ENCODE measurements at regions not wholly inside any gene's neighbourhood (a gene's known extent, or its start where the extent isn't known, plus 50 kb on each side); places are given as distances from the start of the nearest gene placed in this dataset.
"Not testable (repeated sequence)": the region's sequence is repeated elsewhere in the genome, so short reads cannot be mapped to it uniquely, and the experiment has no call there.

DNA sequence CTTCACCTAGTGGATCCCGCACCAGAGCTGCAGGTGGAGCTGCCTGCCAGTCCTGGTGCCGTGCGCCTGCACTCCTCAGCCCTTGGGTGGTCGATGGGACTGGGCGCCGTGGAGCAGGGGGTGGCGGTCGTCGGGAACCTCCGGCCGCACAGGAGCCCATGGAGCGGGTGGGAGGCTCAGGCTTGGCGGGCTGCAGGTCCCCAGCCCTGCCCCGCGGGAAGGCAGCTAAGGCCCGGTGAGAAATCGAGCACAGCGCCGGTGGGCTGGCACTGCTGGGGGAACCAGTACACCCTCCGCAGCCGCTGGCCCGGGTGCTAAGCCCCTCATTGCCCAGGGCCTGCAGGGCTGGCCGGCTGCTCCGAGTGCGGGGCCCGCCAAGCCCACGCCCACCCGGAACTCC, 253.2 kb downstream of the MTERF1 start:
- TF ChIP-seq, protein P1, sequence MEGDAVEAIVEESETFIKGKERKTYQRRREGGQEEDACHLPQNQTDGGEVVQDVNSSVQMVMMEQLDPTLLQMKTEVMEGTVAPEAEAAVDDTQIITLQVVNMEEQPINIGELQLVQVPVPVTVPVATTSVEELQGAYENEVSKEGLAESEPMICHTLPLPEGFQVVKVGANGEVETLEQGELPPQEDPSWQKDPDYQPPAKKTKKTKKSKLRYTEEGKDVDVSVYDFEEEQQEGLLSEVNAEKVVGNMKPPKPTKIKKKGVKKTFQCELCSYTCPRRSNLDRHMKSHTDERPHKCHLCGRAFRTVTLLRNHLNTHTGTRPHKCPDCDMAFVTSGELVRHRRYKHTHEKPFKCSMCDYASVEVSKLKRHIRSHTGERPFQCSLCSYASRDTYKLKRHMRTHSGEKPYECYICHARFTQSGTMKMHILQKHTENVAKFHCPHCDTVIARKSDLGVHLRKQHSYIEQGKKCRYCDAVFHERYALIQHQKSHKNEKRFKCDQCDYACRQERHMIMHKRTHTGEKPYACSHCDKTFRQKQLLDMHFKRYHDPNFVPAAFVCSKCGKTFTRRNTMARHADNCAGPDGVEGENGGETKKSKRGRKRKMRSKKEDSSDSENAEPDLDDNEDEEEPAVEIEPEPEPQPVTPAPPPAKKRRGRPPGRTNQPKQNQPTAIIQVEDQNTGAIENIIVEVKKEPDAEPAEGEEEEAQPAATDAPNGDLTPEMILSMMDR (IDR thresholded peaks at IDR 0.05) = not testable (repeated sequence)
- TF ChIP-seq POLR2A, POLR2AphosphoS5 (IDR thresholded peaks at IDR 0.05): not testable (repeated sequence)
